Uterus (tissue), 3 donors: ENCODE measurements at regions not wholly inside any gene's neighbourhood (a gene's known extent, or its start where the extent isn't known, plus 50 kb on each side); places are given as distances from the start of the nearest gene placed in this dataset.

Experiments
- DNase-seq, 2 donors: peaks; one replicate each; pipeline ENCODE4 v3.0.0-alpha.2; 2019 to 2020
- H3K27ac ChIP-seq, 2 donors: fragments of 200-600 bp; sonication (generic); 1 replicate in 1 of 2; 2 replicates in 1 of 2; pipeline ENCODE4 v1.5.1; 2016 to 2018
- H3K27me3 ChIP-seq, 2 donors: fragments of 200-600 bp; sonication (generic); one replicate each; pipeline ENCODE4 v1.5.1; 2018 to 2019; ENCODE audit warnings: control low read depth in 1 of 2
- H3K36me3 ChIP-seq, 2 donors: fragments of 200-600 bp; sonication (generic); one replicate each; pipeline ENCODE4 v1.5.1; 2019; ENCODE audit warnings: control low read depth in 1 of 2
- H3K4me1 ChIP-seq, 2 donors: fragments of 200-600 bp; sonication (generic); one replicate each; pipeline ENCODE4 v1.5.1; 2018 to 2019; ENCODE audit warnings: control low read depth in 1 of 2
- H3K4me3 ChIP-seq, 2 donors: fragments of 200-600 bp; sonication (generic); 1 replicate in 1 of 2; 2 replicates in 1 of 2; pipeline ENCODE4 v1.5.1; 2018 to 2019; ENCODE audit warnings: mild to moderate bottlenecking in 1 of 2
- H3K9me3 ChIP-seq, 2 donors: fragments of 200-600 bp; sonication (generic); one replicate each; pipeline ENCODE4 v1.5.1; 2019; ENCODE audit warnings: control low read depth in 1 of 2
- CTCF ChIP-seq, 4 experiments: fragments of 200-600 bp in 2 of 4; fragments of 450-650 bp in 2 of 4; sonication (generic) in 2 of 4; IDR thresholded peaks; one replicate each; pipeline ENCODE4 v1.5.1; 2016 to 2019; ENCODE audit warnings: antibody characterized with exemption in 4 of 4, mild to moderate bottlenecking in 2 of 4, moderate library complexity in 1 of 4
- POLR2A ChIP-seq, 2 donors: fragments of 450-650 bp; IDR thresholded peaks; one replicate each; pipeline ENCODE4 v1.6.1; 2016; ENCODE audit warnings: antibody characterized with exemption in 2 of 2, mild to moderate bottlenecking in 1 of 2, moderate library complexity in 1 of 2
- intact Hi-C: fragments of 100-400 bp; cut with DNase I; formaldehyde crosslinking; loops from one replicate; pipeline ENCODE4 v1.15.1; 2023; ENCODE audit warnings: low total_unique reads
- donor health status: DM: yes; HTN: yes; CAD: no.

- Histone ChIP-seq H3K27ac (no peak overlapping the region), H3K4me3 (no peak overlapping the region), H3K36me3 (no peaks in the 10 kb centered on the region), H3K27me3 (no peaks in the 10 kb centered on the region), H3K9me3 (no peaks in the 10 kb centered on the region), H3K4me1 (no peaks in the 10 kb centered on the region)
- intact Hi-C loops: no loop called here
- TF ChIP-seq POLR2A (IDR thresholded peaks at IDR 0.05) (no peak), CTCF (IDR thresholded peaks at IDR 0.05) (no peak)
- no peak for DNase-seq
Measured at GRCh38 chr3:40766396-40766795, 241.6 kb downstream of the ZNF621 start.

GRCh38 chr3:40768046-40768445, 243.3 kb downstream of the ZNF621 start:
- intact Hi-C loops: no loop called here
- no peaks in the 10 kb centered on the region for H3K27me3 ChIP-seq
- H3K4me1 ChIP-seq: no peaks in the 10 kb centered on the region
- H3K4me3 ChIP-seq: no peak overlapping the region
- no peaks in the 10 kb centered on the region for H3K36me3 ChIP-seq
- no peaks in the 10 kb centered on the region for H3K9me3 ChIP-seq
- no peak overlapping the region for H3K27ac ChIP-seq
- DNase-seq: no peak
- TF ChIP-seq POLR2A (IDR thresholded peaks at IDR 0.05): no peak
- TF ChIP-seq CTCF (IDR thresholded peaks at IDR 0.05): no peak

- no peaks in the 10 kb centered on the region for H3K9me3 ChIP-seq
- H3K4me1 ChIP-seq: no peaks in the 10 kb centered on the region
- H3K36me3 ChIP-seq: no peaks in the 10 kb centered on the region
- no peak overlapping the region for H3K27ac ChIP-seq
- H3K27me3 ChIP-seq: no peaks in the 10 kb centered on the region
- no peak for DNase-seq
- intact Hi-C loops: no loop called here
- TF ChIP-seq CTCF (IDR thresholded peaks at IDR 0.05) (no peak), POLR2A (IDR thresholded peaks at IDR 0.05) (no peak)
- H3K4me3 ChIP-seq: no peak overlapping the region
Measured at GRCh38 chr3:40768536-40768935, 243.8 kb downstream of the ZNF621 start.

- DNase-seq: no peak
- Histone ChIP-seq H3K36me3 (no peaks in the 10 kb centered on the region), H3K9me3 (no peaks in the 10 kb centered on the region), H3K4me1 (no peaks in the 10 kb centered on the region), H3K27me3 (no peaks in the 10 kb centered on the region), H3K4me3 (no peak overlapping the region), H3K27ac (peak overlapping the region in 1 of 2 donors; percentile 24)
- intact Hi-C loops: no loop called here
- no peak for TF ChIP-seq POLR2A (IDR thresholded peaks at IDR 0.05)
- no peak for TF ChIP-seq CTCF (IDR thresholded peaks at IDR 0.05)
Measured at GRCh38 chr3:40770061-40770460, 245.3 kb downstream of the ZNF621 start.

GRCh38 chr3:40771112-40771511, 246.4 kb downstream of the ZNF621 start:
- intact Hi-C loops: no loop called here
- TF ChIP-seq POLR2A (IDR thresholded peaks at IDR 0.05): no peak
- TF ChIP-seq CTCF (IDR thresholded peaks at IDR 0.05): no peak
- no peaks in the 10 kb centered on the region for H3K4me1 ChIP-seq
- H3K27ac ChIP-seq: no peak overlapping the region
- no peaks in the 10 kb centered on the region for H3K9me3 ChIP-seq
- H3K27me3 ChIP-seq: no peaks in the 10 kb centered on the region
- H3K36me3 ChIP-seq: no peaks in the 10 kb centered on the region
- no peak for DNase-seq
- H3K4me3 ChIP-seq: no peak overlapping the region
